ENCODE measurements at regions not wholly inside any gene's neighbourhood (a gene's known extent, or its start where the extent isn't known, plus 50 kb on each side); places are given as distances from the start of the nearest gene placed in this dataset.

GRCh38 chr12:45667761-45668160 is 61.7 kb upstream of the ARID2 start:
- no peaks in the 10 kb centered on the region for H3K9me2 ChIP-seq (replicated peaks; ENCODE audit: insufficient read depth, low read length)
- H3K9me3 ChIP-seq (replicated peaks; ENCODE audit: insufficient read depth, low read length) = no peaks in the 10 kb centered on the region
- no peaks in the 10 kb centered on the region for H4K20me1 ChIP-seq (ENCODE audit: insufficient read depth, low read length)
- TF ChIP-seq EZH2 (optimal IDR thresholded peaks at IDR 0.05; ENCODE audit: low read depth, low read length) = no peak
- TF ChIP-seq, protein P1, sequence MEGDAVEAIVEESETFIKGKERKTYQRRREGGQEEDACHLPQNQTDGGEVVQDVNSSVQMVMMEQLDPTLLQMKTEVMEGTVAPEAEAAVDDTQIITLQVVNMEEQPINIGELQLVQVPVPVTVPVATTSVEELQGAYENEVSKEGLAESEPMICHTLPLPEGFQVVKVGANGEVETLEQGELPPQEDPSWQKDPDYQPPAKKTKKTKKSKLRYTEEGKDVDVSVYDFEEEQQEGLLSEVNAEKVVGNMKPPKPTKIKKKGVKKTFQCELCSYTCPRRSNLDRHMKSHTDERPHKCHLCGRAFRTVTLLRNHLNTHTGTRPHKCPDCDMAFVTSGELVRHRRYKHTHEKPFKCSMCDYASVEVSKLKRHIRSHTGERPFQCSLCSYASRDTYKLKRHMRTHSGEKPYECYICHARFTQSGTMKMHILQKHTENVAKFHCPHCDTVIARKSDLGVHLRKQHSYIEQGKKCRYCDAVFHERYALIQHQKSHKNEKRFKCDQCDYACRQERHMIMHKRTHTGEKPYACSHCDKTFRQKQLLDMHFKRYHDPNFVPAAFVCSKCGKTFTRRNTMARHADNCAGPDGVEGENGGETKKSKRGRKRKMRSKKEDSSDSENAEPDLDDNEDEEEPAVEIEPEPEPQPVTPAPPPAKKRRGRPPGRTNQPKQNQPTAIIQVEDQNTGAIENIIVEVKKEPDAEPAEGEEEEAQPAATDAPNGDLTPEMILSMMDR (IDR thresholded peaks at IDR 0.05; ENCODE audit: low read length) = no peak
- TF ChIP-seq EZH2phosphoT487 (IDR thresholded peaks at IDR 0.05; ENCODE audit: low read length) = no peak
- H3K79me2 ChIP-seq (ENCODE audit: low read length) = no peaks in the 10 kb centered on the region
- H2AFZ ChIP-seq (ENCODE audit: low read length) = no peak overlapping the region
- no peak overlapping the region for H3K4me2 ChIP-seq (ENCODE audit: low read depth, low read length)
- no peaks in the 10 kb centered on the region for H3K36me3 ChIP-seq (replicated peaks; ENCODE audit: insufficient read depth, low read length)
- no peak overlapping the region for H3K9ac ChIP-seq (ENCODE audit: low read length)
- DNase-seq = no peak
- H3K27ac ChIP-seq (ENCODE audit: low read length) = no peak overlapping the region
- H3F3A ChIP-seq (ENCODE audit: insufficient read depth, low read length) = peaks cover 21% of the 10 kb centered on the region
- no peak overlapping the region for H3K4me3 ChIP-seq (ENCODE audit: low read length)
- peaks cover 29% of the 10 kb centered on the region for H3K27me3 ChIP-seq (replicated peaks; ENCODE audit: insufficient read depth, low read length)
- peaks cover 26% of the 10 kb centered on the region for H3K4me1 ChIP-seq (ENCODE audit: low read length)

- Histone ChIP-seq H3K4me3 (ENCODE audit: low read length) (no peak overlapping the region), H3F3A (ENCODE audit: insufficient read depth, low read length) (peaks cover 21% of the 10 kb centered on the region), H2AFZ (ENCODE audit: low read length) (no peak overlapping the region), H3K79me2 (ENCODE audit: low read length) (no peaks in the 10 kb centered on the region), H3K36me3 (replicated peaks; ENCODE audit: insufficient read depth, low read length) (no peaks in the 10 kb centered on the region), H3K4me1 (ENCODE audit: low read length) (peaks cover 26% of the 10 kb centered on the region), H3K9me3 (replicated peaks; ENCODE audit: insufficient read depth, low read length) (no peaks in the 10 kb centered on the region), H3K9ac (ENCODE audit: low read length) (no peak overlapping the region), H3K9me2 (replicated peaks; ENCODE audit: insufficient read depth, low read length) (no peaks in the 10 kb centered on the region), H3K27ac (ENCODE audit: low read length) (peak overlapping the region; percentile 33; the same call in 1 of the 2 replicates), H3K27me3 (replicated peaks; ENCODE audit: insufficient read depth, low read length) (peaks cover 33% of the 10 kb centered on the region), H3K4me2 (ENCODE audit: low read depth, low read length) (peak overlapping the region; percentile 41), H4K20me1 (ENCODE audit: insufficient read depth, low read length) (no peaks in the 10 kb centered on the region)
- no peak for DNase-seq
- TF ChIP-seq EZH2 (optimal IDR thresholded peaks at IDR 0.05; ENCODE audit: low read depth, low read length) = no peak
- TF ChIP-seq, protein P1 (IDR thresholded peaks at IDR 0.05; ENCODE audit: low read length) = no peak
- no peak for TF ChIP-seq EZH2phosphoT487 (IDR thresholded peaks at IDR 0.05; ENCODE audit: low read length)
Measured at GRCh38 chr12:45668641-45669040, 60.9 kb upstream of the ARID2 start.

DNA sequence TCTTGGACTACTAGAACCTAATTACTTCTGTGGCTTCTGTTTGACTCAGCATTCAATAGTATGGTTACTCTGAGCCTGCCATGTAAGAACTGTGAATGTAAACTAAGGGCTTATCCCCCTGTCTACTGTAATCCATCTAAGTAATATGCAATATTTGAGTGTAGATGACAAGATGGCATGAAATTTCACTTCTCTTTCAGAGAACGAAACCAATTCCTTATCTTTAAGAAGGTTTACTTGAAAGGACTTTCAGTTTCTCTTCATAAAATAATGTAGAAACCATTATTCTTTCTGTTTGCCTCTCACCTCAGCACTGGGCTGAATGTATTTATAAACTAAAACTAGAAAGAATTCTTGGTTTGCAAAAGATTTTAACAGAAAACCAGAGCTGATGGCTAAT is 60.4 kb upstream of the ARID2 start:
- DNase-seq = peak; percentile 89
- H3K9ac ChIP-seq (ENCODE audit: low read length) = no peak overlapping the region
- H2AFZ ChIP-seq (ENCODE audit: low read length) = no peak overlapping the region
- peak overlapping the region; percentile 56 for H3K4me2 ChIP-seq (ENCODE audit: low read depth, low read length)
- TF ChIP-seq EZH2 (optimal IDR thresholded peaks at IDR 0.05; ENCODE audit: low read depth, low read length) = no peak
- TF ChIP-seq EZH2phosphoT487 (IDR thresholded peaks at IDR 0.05; ENCODE audit: low read length) = no peak
- TF ChIP-seq, protein P1 (IDR thresholded peaks at IDR 0.05; ENCODE audit: low read length) = no peak
- H3K9me2 ChIP-seq (replicated peaks; ENCODE audit: insufficient read depth, low read length) = no peaks in the 10 kb centered on the region
- H3K79me2 ChIP-seq (ENCODE audit: low read length) = no peaks in the 10 kb centered on the region
- H3F3A ChIP-seq (ENCODE audit: insufficient read depth, low read length) = peaks cover 21% of the 10 kb centered on the region
- no peaks in the 10 kb centered on the region for H3K36me3 ChIP-seq (replicated peaks; ENCODE audit: insufficient read depth, low read length)
- peaks cover 37% of the 10 kb centered on the region for H3K27me3 ChIP-seq (replicated peaks; ENCODE audit: insufficient read depth, low read length)
- no peak overlapping the region for H3K4me3 ChIP-seq (ENCODE audit: low read length)
- H4K20me1 ChIP-seq (ENCODE audit: insufficient read depth, low read length) = no peaks in the 10 kb centered on the region
- H3K9me3 ChIP-seq (replicated peaks; ENCODE audit: insufficient read depth, low read length) = no peaks in the 10 kb centered on the region
- H3K4me1 ChIP-seq (ENCODE audit: low read length) = peaks cover 26% of the 10 kb centered on the region
- H3K27ac ChIP-seq (ENCODE audit: low read length) = peak overlapping the region; percentile 34; the same call in 1 of the 2 replicates

Data from MM.1S (cell line).